Adrenal gland (tissue), 9 donors: ENCODE measurements at regions not wholly inside any gene's neighbourhood (a gene's known extent, or its start where the extent isn't known, plus 50 kb on each side); places are given as distances from the start of the nearest gene placed in this dataset.
"Not testable (repeated sequence)": the region's sequence is repeated elsewhere in the genome, so short reads cannot be mapped to it uniquely, and the experiment has no call there.

Experiments
- DNase-seq, 7 donors: peaks; one replicate each; pipeline ENCODE4 v3.0.0-alpha.2; 2019 to 2020
- H3K27ac ChIP-seq, 5 donors: fragments of 200-600 bp; sonication (generic) in 4 of 5; 1 replicate in 3 of 5; 2 replicates in 2 of 5; pipeline versions ENCODE4 v1.5.1 to v1.8.0; 2016 to 2020; ENCODE audit warnings: mild to moderate bottlenecking in 1 of 5
- H3K27me3 ChIP-seq: fragments of 200-600 bp; 2 replicates; pipeline ENCODE4 v1.8.0; 2021
- H3K36me3 ChIP-seq, 2 donors: fragments of 200-600 bp; replicated peaks in 1 of 2; 1 replicate in 1 of 2; 2 replicates in 1 of 2; pipeline versions ENCODE4 v1.5.1 to v1.8.0; 2018 to 2022
- H3K4me1 ChIP-seq, 2 donors: fragments of 200-600 bp; replicated peaks in 1 of 2; 1 replicate in 1 of 2; 2 replicates in 1 of 2; pipeline versions ENCODE4 v1.5.1 to v1.8.0; 2018 to 2021
- H3K4me3 ChIP-seq, 4 donors: fragments of 200-600 bp; sonication (generic) in 3 of 4; one replicate each; pipeline ENCODE4 v1.5.1; 2016 to 2018
- H3K9me3 ChIP-seq, 3 donors: fragments of 200-600 bp; sonication (generic) in 1 of 3; replicated peaks in 1 of 3; 1 replicate in 2 of 3; 2 replicates in 1 of 3; pipeline versions ENCODE4 v1.5.1 to v1.8.0; 2016 to 2021
- POLR2A ChIP-seq, 2 donors: fragments of 450-650 bp; IDR thresholded peaks; one replicate each; pipeline ENCODE4 v1.6.1; 2017; ENCODE audit warnings: antibody characterized with exemption in 2 of 2, mild to moderate bottlenecking in 2 of 2, moderate library complexity in 1 of 2
- WGBS, 4 donors: extraction: QIAGEN DNeasy Blood & Tissue Kit in 2 of 4; methylation state at CpG; one replicate each; pipeline versions ENCODE4 v1.1.5 to v1.1.7; 2013 to 2017; 5-methylcytosine and 5-hydroxymethylcytosine counted together
- intact Hi-C, 2 donors: fragments of 100-400 bp; cut with DNase I; formaldehyde crosslinking; loops; one replicate each; pipeline versions ENCODE4 v1.14.1 to v1.15.0; 2022 to 2023
- TF ChIP-seq, protein P1 (sequence below), 6 experiments: fragments of 450-650 bp in 4 of 6; fragments of 200-600 bp in 2 of 6; sonication (generic) in 1 of 6; IDR thresholded peaks; 1 replicate in 5 of 6; 2 replicates in 1 of 6; pipeline versions ENCODE4 v1.5.1 to v1.8.0; 2016 to 2021; ENCODE audit warnings: antibody characterized with exemption in 6 of 6, mild to moderate bottlenecking in 2 of 6, moderate library complexity in 1 of 6
- donor health status: healthy with polysubstance abuse.
- donor health status: Bipolar disorder and iron deficiency.
- donor health status: DM: yes; HTN: yes; CAD: no.
- donor health status: DM: no; HTN: no; CAD: no.
- donor health status: DM: no; HTN: no; CAD: no.

DNA sequence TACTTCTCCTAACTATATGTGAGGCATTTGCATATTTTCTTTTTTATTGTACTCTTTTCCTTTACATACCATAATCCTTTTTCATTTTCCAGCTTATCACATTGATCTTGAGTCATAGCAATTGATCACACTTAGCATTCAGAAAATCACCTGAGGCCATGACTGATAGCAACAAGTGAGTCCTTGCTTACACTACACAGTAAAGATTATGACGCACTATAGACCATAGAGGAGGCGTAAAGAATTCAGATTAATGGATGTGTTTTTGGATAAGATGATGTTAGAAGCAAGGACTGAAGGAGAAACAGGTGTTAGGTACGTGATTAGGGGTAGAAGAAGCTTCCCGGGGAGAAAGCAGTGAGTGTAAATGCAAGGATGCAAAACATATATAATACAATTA, 637.7 kb downstream of the ETNK1 start:
- Histone ChIP-seq H3K4me1 (no peaks in the 10 kb centered on the region), H3K4me3 (no peak overlapping the region), H3K27ac (no peak overlapping the region), H3K36me3 (no peaks in the 10 kb centered on the region), H3K9me3 (no peaks in the 10 kb centered on the region), H3K27me3 (no peaks in the 10 kb centered on the region)
- no peak for TF ChIP-seq POLR2A (IDR thresholded peaks at IDR 0.05)
- TF ChIP-seq, protein P1, sequence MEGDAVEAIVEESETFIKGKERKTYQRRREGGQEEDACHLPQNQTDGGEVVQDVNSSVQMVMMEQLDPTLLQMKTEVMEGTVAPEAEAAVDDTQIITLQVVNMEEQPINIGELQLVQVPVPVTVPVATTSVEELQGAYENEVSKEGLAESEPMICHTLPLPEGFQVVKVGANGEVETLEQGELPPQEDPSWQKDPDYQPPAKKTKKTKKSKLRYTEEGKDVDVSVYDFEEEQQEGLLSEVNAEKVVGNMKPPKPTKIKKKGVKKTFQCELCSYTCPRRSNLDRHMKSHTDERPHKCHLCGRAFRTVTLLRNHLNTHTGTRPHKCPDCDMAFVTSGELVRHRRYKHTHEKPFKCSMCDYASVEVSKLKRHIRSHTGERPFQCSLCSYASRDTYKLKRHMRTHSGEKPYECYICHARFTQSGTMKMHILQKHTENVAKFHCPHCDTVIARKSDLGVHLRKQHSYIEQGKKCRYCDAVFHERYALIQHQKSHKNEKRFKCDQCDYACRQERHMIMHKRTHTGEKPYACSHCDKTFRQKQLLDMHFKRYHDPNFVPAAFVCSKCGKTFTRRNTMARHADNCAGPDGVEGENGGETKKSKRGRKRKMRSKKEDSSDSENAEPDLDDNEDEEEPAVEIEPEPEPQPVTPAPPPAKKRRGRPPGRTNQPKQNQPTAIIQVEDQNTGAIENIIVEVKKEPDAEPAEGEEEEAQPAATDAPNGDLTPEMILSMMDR (IDR thresholded peaks at IDR 0.05): no peak
- WGBS, 4 donors: 70 to 87% (median 80%) methylated on average over 4 of the region's 4 CpGs
- DNase-seq: no peak
- intact Hi-C loops: no loop called here

DNA sequence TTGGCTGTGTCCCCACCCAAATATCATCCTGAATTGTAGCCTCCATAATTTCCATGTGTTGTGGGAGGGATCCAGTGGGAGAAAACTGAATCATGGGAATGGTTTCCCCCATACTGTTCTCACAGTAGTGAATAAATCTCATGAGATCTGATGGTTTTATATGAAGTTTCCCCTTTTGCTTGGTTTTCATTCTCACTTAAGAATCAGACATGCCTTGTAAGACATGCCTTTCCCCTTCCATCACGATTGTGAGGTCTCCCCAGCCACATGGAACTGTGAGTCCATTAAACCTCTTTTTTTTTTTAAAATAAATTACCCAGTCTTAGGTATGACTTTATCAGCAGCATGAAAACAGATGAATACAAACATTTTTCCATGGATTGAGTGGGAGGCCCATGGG, 652.9 kb downstream of the ETNK1 start:
- intact Hi-C loops: no loop called here

DNA sequence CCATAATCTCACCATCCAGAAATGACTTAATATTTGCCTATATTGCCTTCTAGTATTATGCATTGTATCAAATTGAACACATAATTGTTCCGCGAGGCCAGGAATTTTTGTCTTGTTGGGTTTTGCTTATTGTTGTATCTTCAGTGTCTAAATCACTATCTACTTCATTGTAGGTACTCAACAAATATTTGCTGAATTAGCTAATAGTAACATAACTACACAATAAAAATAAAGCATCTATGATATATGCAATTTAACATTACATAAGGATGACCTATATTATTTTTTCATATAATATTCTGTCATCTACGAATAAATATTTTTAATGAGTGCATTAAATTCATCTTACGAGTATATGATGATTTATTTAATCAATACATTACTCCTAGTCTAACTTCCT, 656.3 kb downstream of the ETNK1 start:
- intact Hi-C loops: no loop called here
- no peak overlapping the region for H3K27ac ChIP-seq
- H3K4me3 ChIP-seq: no peak overlapping the region
- H3K4me1 ChIP-seq: no peaks in the 10 kb centered on the region
- no peaks in the 10 kb centered on the region for H3K9me3 ChIP-seq
- H3K27me3 ChIP-seq: no peaks in the 10 kb centered on the region
- TF ChIP-seq POLR2A (IDR thresholded peaks at IDR 0.05): no peak
- TF ChIP-seq, protein P1 (IDR thresholded peaks at IDR 0.05): no peak
- H3K36me3 ChIP-seq: no peaks in the 10 kb centered on the region
- no peak for DNase-seq
- 77 to 91% (median 80%) methylated on average over 4 of the region's 4 CpGs for WGBS, 4 donors

More for the DNA sequence above, 652.9 kb downstream of the ETNK1 start:
- DNase-seq: no peak
- H3K4me1 ChIP-seq: no peaks in the 10 kb centered on the region
- no peaks in the 10 kb centered on the region for H3K36me3 ChIP-seq
- H3K27ac ChIP-seq: no peak overlapping the region
- H3K4me3 ChIP-seq: no peak overlapping the region
- WGBS, 4 donors: 48 to 63% (median 56%) methylated on average over 1 of the region's 1 CpG
- no peaks in the 10 kb centered on the region for H3K9me3 ChIP-seq
- no peak for TF ChIP-seq POLR2A (IDR thresholded peaks at IDR 0.05)
- TF ChIP-seq, protein P1 (IDR thresholded peaks at IDR 0.05): no peak
- H3K27me3 ChIP-seq: no peaks in the 10 kb centered on the region

DNA sequence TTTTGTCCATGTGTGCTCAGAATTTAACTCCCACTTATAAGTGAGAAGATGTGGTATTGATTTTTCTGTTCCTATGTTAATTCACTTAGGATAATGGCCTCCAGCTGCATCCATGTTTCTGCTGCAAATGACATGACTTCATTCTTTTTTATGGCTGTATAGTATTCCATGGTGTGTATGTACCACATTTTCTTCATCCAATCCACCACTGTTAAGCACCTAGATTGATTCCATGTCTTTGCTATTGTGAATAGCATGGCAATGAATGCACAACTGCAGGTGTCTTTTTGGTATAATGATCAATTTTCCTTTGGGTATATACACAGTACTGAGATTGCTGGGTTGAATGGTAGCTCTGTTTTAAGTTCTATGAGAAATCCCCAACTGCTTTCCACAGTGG, 657.7 kb downstream of the ETNK1 start:
- Histone ChIP-seq H3K4me1 (no peaks in the 10 kb centered on the region), H3K9me3 (no peaks in the 10 kb centered on the region), H3K27me3 (no peaks in the 10 kb centered on the region), H3K36me3 (no peaks in the 10 kb centered on the region), H3K27ac (no peak overlapping the region), H3K4me3 (no peak overlapping the region)
- TF ChIP-seq, protein P1 (IDR thresholded peaks at IDR 0.05): no peak
- TF ChIP-seq POLR2A (IDR thresholded peaks at IDR 0.05): no peak
- intact Hi-C loops: no loop called here
- DNase-seq: no peak

DNA sequence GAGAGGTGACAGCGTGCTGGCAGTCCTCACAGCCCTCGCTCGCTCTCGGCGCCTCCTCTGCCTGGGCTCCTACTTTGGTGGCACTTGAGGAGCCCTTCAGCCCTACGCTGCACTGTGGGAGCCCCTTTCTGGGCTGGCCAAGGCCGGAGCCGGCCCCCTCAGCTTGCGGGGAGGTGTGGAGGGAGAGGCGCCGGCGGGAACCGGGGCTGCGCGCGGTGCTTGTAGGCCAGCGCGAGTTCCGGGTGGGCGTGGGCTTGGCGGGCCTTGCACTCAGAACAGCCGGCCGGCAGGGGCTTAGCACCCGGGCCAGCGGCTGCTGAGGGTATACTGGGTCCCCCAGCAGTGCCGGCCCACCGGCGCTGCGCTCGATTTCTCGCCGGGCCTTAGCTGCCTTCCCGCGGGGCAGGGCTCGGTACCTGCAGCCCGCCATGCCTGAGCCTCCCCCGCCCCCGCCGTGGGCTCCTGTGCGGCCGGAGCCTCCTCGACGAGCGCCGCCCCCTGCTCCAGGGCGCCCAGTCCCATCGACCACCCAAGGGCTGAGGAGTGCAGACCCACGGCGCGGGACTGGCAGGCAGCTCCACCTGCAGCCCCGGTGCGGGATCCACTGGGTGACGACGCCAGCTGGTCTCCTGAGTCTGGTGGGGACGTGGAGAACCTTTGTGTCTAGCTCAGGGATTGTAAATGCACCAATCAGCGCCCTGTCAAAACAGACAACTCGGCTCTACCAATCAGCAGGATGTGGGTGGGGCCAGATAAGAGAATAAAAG, 661.0 kb downstream of the ETNK1 start:
- not testable (repeated sequence) for DNase-seq, H3K4me3 ChIP-seq

More for the DNA sequence above, 661.0 kb downstream of the ETNK1 start:
- H3K9me3 ChIP-seq, H3K27me3 ChIP-seq, H3K36me3 ChIP-seq, intact Hi-C loops, H3K27ac ChIP-seq, H3K4me1 ChIP-seq: not testable (repeated sequence)
- WGBS, 4 donors: 86 to 94% (median 92%) methylated on average over 24 to 57 of the region's 57 CpGs
